ENCODE measurements at regions not wholly inside any gene's neighbourhood (a gene's known extent, or its start where the extent isn't known, plus 50 kb on each side); places are given as distances from the start of the nearest gene placed in this dataset.

- no peak for DNase-seq (ENCODE audit: low spot score)
These were observed 230.5 kb downstream of the PIK3C3 start for GRCh38 chr18:42185486-42185885.

DNA sequence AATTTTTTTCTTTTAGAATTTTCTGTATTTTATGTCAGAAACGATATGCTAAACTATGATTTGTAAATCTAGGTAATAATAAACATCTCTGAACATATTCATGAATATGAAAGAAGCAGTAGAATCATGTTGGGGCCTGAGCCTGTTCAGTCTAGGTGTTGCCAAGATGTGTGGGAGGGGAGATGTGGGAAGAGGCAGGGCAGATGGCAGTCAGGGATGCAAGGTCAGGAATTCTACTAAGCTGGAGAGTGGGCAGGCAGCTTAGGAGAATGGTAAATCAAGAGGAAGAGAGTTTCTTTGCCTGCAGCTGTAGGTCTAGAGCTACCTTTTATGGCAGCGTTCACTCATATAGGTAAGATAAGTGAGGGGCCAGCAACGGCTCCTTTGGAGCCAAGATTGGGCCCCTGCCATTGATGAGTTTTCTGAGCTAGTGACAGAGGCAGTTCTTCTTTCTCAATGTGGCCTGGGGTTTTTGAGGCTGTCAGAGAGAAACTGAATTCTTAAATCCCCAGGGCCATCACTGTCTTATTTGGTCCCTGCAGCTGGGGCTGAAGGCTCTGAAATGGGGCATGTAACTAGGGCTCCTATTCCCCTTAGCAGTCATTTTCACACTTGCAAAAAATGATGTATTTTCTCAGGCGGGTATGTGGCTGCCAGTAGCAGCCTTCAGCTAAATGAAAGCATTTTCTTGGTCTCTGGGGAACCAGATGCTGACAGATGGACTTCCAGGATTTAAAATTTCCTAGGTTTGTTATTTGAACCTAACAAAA is 232.8 kb downstream of the PIK3C3 start:
- no peak for DNase-seq (ENCODE audit: low spot score)

- no peak for DNase-seq (ENCODE audit: low spot score)
These were observed 235.6 kb downstream of the PIK3C3 start for GRCh38 chr18:42190643-42191042.

GRCh38 chr18:42192251-42193248 is 237.5 kb downstream of the PIK3C3 start:
- no peak for DNase-seq (ENCODE audit: low spot score)

GRCh38 chr18:42196651-42197050 is 241.6 kb downstream of the PIK3C3 start:
- DNase-seq (ENCODE audit: low spot score), result no peak

- DNase-seq (ENCODE audit: low spot score), result no peak
These were observed 246.1 kb downstream of the PIK3C3 start for GRCh38 chr18:42201137-42201536.

- DNase-seq (ENCODE audit: low spot score), result no peak
These were observed 256.2 kb downstream of the PIK3C3 start for GRCh38 chr18:42211201-42211600.

DNA sequence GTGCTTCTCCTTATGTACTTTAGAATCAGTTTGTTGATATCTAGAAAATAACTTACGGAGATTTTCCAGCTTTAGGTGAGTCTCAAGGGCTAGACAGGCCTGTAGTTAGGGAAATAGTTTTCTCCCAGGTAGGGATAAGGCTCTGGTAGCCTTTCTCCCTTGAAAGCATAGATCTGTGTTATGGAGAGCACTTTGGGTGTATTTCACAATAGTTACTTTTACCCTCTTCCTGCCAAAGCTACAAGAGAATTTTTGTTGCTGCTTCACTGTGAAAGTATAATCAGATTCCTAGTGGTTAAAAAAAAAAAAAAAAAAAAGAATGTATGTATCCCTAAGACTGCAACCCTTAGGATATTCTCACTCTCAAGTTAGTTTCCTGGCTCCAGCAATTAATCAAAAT is 267.5 kb downstream of the PIK3C3 start:
- no peak for DNase-seq (ENCODE audit: low spot score)

DNA sequence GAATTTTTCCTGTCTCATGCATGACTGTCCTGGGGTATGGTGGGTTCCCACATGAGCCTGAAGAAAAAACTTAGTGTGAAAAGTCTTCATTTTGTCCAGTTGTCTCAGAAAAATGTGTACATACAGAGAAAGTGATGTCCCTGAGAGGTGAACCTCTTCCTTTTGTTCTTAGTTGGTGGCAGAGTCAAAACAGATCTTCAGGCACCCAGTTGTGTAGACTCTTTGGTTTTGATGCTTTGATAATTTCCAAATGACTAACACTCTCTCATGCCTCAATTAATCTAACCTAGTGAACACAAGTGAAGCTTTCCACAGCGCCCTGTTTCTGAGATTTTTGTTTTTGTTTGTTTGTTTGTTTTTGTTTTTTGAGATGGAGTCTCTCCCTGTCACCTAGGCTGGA is 273.5 kb downstream of the PIK3C3 start:
- no peak for DNase-seq (ENCODE audit: low spot score)

- DNase-seq (ENCODE audit: low spot score), result no peak
These were observed 274.5 kb downstream of the PIK3C3 start for GRCh38 chr18:42229211-42230210.

DNA sequence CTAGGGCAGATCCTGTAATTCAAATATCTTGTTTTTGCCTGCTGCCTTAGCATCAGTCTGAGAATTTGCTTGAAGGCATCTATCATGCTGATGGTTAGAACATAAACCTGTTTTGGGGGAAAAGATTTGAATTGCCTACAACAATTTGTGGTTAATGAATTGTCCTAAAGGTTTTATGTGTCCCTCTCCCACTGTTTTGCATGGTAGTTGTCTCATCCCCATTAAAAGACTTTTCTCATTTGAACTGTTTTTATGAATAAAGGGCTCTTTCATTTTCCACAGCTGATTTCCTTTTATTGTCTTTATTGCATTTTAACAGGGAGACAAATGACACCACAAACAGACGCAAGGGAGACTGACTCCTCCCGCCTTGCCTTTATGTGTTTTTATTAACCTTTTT is 275.6 kb downstream of the PIK3C3 start:
- no peak for DNase-seq (ENCODE audit: low spot score)

DNA sequence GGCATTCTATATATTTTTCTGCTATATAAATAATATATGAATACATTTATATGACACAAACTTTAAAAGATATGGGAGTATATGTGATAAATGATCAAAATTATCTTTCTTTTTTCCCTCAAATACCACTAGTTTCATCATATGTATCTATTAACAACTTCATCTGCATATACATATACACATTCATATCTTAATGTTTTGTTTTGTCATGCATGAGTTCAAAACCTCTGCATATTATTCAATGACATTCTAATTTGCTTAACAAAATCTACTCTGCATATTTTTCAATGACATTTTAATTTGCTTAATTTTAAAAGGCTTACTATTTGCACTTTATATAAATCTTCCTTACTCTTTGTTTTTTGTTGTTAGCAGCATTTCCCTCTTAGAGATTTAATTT is 276.2 kb downstream of the PIK3C3 start:
- no peak for DNase-seq (ENCODE audit: low spot score)

DNA sequence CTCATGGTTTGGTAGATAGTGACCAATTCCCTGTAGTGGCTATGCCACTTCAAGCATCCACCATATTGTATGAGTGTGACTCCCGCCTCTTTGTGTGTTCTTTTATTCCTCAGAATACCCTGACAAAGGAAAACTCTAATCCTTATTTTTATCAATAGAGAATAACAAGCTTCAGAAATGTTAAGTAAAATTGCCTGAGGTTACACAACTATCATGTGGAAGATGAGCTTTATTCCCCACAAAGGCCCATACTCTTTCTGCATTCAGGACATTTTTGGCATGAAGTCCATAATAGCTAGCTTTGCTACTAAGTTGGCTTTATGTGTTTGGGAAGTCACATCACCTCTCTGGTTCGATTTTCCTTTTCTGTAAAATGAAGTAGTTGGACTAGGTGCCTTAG is 276.8 kb downstream of the PIK3C3 start:
- no peak for DNase-seq (ENCODE audit: low spot score)

- no peak for DNase-seq (ENCODE audit: low spot score)
These were observed 278.9 kb downstream of the PIK3C3 start for GRCh38 chr18:42233908-42234307.

- DNase-seq (ENCODE audit: low spot score), result no peak
These were observed 287.7 kb downstream of the PIK3C3 start for GRCh38 chr18:42242758-42243157.

DNA sequence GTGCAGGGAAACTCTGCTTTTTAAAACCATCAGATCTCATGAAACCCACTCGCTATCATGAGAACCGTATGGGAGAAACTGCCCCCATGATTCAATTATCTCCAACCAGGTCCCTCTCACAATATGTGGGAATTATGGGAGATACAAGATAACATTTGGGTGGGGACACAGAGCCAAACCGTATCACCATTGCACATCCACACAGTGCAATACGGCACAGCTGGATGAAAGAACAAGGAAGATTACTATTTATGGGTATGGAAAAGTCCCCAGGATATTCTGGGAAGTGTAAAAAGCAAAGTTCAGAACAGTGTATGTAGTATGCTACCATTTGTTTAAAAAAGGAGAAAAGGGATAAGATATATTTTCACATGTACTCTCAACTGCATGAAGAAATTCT is 290.1 kb downstream of the PIK3C3 start:
- DNase-seq (ENCODE audit: low spot score), result no peak

DNA sequence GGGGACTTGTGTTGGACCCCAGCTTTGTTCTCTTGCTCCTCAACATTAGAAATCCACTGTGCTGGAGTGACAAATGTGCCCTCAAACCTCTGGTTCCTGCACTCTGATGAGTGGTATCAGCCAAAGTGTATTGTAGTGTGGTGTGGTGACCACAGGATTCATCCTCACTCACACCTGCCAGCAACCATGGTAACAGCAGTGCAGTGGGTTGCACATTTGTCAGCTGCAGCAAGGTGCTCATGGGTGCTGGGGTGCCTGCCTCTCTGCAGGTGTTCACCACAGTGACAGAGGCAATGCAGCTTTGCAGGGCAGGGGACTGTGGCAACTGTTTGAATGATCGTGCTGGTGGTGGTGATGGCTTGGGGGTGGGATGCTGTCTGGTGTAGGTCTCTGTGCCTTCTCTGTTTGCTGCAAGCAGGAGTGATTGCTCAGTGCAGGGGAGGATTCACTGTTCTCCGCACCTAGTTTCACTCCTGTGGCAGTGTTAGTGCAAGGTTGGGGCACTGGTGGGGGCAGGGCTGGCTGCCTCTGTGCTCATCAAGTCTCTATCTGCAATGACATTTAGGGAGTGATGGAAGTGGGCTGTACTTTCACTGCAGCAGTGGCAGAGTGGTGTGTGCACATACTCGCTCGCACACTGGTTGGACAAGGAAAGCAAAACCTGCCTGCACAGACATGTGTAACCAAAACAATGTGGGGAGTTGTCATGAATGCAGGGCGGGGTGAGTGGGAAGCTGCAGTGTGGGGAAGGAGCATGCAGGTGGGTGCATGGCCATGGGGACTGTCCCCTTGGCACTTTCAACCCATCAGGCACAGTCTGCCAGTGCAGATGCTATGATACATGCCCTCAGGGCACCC is 301.1 kb downstream of the PIK3C3 start:
- no peak for DNase-seq (ENCODE audit: low spot score)

- no peak for DNase-seq (ENCODE audit: low spot score)
These were observed 303.4 kb downstream of the PIK3C3 start for GRCh38 chr18:42258301-42258965.

- DNase-seq (ENCODE audit: low spot score), result no peak
These were observed 306.7 kb downstream of the PIK3C3 start for GRCh38 chr18:42261731-42262130.

DNA sequence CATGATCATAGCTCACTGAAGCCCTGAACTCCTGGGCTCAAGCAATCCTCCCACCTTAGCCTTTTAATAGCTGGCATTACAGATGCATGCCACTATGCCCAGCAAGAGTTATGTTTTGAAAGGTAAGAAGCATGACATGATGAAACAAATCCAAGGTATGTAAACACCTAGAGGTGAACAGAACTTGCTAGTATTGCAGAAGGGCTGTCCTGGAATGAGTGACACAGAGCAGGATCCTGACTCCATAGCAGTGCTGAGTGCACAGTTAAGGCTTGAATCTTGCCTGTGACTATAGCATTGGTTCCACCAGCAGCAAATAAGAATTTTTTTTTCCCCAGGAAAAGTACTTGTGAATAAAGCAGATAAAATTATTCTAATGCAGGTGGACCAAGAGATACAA is 309.5 kb downstream of the PIK3C3 start:
- no peak for DNase-seq (ENCODE audit: low spot score)

Data from HT-29 (cell line).